ENCODE measurements at regions not wholly inside any gene's neighbourhood (a gene's known extent, or its start where the extent isn't known, plus 50 kb on each side); places are given as distances from the start of the nearest gene placed in this dataset.

DNA sequence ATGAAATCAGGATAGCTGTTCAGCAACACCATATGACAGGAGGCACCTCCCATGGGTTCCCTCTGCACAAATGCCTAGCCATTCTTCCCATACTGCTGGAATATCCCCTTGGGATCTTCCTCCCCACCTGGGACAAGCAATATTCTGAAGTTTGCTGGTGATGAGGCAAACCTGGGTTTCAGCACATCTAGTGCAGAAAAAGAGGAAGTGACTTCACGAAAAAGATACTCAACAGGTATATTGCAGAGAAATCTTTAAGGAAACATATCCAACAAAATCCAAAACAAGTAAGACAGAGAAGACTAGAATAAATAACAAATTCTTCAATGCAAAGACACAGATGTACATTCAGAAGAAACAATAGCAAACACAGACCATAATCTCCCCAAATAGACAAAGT lies 1497.0 kb downstream of the PCDH9 start:
- no peaks in the 10 kb centered on the region for H3K9me2 ChIP-seq (replicated peaks; ENCODE audit: low read depth, low read length)
- no peak for TF ChIP-seq EZH2phosphoT487 (IDR thresholded peaks at IDR 0.05; ENCODE audit: borderline replicate concordance)
- TF ChIP-seq, protein P1, sequence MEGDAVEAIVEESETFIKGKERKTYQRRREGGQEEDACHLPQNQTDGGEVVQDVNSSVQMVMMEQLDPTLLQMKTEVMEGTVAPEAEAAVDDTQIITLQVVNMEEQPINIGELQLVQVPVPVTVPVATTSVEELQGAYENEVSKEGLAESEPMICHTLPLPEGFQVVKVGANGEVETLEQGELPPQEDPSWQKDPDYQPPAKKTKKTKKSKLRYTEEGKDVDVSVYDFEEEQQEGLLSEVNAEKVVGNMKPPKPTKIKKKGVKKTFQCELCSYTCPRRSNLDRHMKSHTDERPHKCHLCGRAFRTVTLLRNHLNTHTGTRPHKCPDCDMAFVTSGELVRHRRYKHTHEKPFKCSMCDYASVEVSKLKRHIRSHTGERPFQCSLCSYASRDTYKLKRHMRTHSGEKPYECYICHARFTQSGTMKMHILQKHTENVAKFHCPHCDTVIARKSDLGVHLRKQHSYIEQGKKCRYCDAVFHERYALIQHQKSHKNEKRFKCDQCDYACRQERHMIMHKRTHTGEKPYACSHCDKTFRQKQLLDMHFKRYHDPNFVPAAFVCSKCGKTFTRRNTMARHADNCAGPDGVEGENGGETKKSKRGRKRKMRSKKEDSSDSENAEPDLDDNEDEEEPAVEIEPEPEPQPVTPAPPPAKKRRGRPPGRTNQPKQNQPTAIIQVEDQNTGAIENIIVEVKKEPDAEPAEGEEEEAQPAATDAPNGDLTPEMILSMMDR (conservative IDR thresholded peaks at IDR 0.05; ENCODE audit: low read length) = no peak
- H3K9ac ChIP-seq (ENCODE audit: low read depth, low read length, poor library complexity, severe bottlenecking) = no peak overlapping the region
- H2AFZ ChIP-seq (ENCODE audit: low read length) = no peak overlapping the region
- H3K4me1 ChIP-seq (ENCODE audit: insufficient read depth, low read length, poor library complexity, severe bottlenecking) = no peaks in the 10 kb centered on the region
- H3F3A ChIP-seq (ENCODE audit: low read depth) = no peaks in the 10 kb centered on the region
- H3K79me2 ChIP-seq (ENCODE audit: insufficient read depth, low read length) = no peaks in the 10 kb centered on the region
- no peak overlapping the region for H3K4me2 ChIP-seq (ENCODE audit: low read depth, low read length, poor library complexity, severe bottlenecking)
- no peaks in the 10 kb centered on the region for H3K36me3 ChIP-seq (ENCODE audit: insufficient read depth, low read length)
- H3K9me3 ChIP-seq (ENCODE audit: insufficient read depth, low read depth, low read length) = no peaks in the 10 kb centered on the region
- no peak overlapping the region for H3K4me3 ChIP-seq (ENCODE audit: low read length, poor library complexity, severe bottlenecking)
- no peaks in the 10 kb centered on the region for H3K27me3 ChIP-seq (ENCODE audit: insufficient read depth, low read length, poor library complexity, severe bottlenecking)
- H4K20me1 ChIP-seq (ENCODE audit: insufficient read depth, low read length, poor library complexity, severe bottlenecking) = no peaks in the 10 kb centered on the region

DNA sequence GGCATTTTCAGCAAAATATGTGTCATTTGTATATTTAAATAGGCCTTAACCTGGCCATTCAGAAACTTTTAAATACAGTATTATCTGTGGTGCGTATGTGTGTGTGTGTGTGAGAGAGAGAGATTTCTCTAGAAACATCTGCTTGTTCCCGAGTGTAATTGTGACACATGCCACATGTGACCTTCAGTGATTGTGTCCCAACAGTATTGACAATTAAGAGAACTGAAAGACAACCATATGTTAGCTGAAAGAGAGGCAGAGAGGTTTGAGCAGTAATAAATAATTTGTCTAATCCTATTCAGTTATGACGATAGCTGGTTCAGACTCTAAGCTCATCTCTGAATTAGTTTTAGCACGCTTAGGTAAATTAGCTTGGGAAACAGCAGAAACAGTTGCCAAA lies 1503.1 kb downstream of the PCDH9 start:
- Histone ChIP-seq H3K4me1 (ENCODE audit: insufficient read depth, low read length, poor library complexity, severe bottlenecking) (no peaks in the 10 kb centered on the region), H3K9me2 (replicated peaks; ENCODE audit: low read depth, low read length) (no peaks in the 10 kb centered on the region), H3K4me2 (ENCODE audit: low read depth, low read length, poor library complexity, severe bottlenecking) (no peak overlapping the region), H2AFZ (ENCODE audit: low read length) (no peak overlapping the region), H3K9me3 (ENCODE audit: insufficient read depth, low read depth, low read length) (no peaks in the 10 kb centered on the region), H3F3A (ENCODE audit: low read depth) (no peaks in the 10 kb centered on the region), H3K36me3 (ENCODE audit: insufficient read depth, low read length) (no peaks in the 10 kb centered on the region), H3K27me3 (ENCODE audit: insufficient read depth, low read length, poor library complexity, severe bottlenecking) (no peaks in the 10 kb centered on the region), H3K9ac (ENCODE audit: low read depth, low read length, poor library complexity, severe bottlenecking) (no peak overlapping the region), H3K4me3 (ENCODE audit: low read length, poor library complexity, severe bottlenecking) (no peak overlapping the region), H3K79me2 (ENCODE audit: insufficient read depth, low read length) (no peaks in the 10 kb centered on the region), H4K20me1 (ENCODE audit: insufficient read depth, low read length, poor library complexity, severe bottlenecking) (no peaks in the 10 kb centered on the region)
- TF ChIP-seq, protein P1 (conservative IDR thresholded peaks at IDR 0.05; ENCODE audit: low read length) = no peak
- TF ChIP-seq EZH2phosphoT487 (IDR thresholded peaks at IDR 0.05; ENCODE audit: borderline replicate concordance) = no peak

DNA sequence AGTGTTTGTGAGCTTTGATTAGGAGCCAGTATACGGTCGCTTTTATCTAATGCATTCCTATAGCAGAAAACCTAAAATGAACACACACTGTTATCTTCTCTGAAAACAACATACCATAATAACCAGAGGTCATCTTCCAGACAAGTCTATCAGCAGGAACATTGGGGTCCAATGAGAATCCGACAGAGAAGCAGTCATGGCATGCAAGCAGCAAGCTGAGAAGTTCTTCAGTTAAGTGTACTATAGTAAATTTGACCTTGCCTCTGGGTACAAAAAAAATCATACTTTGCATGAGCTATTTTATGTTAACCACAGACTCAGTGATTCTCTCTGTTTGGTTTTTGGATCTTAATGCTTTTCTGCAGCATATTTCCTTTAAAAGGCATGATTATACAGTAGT lies 1505.1 kb downstream of the PCDH9 start:
- Histone ChIP-seq H3K27me3 (ENCODE audit: insufficient read depth, low read length, poor library complexity, severe bottlenecking) (no peaks in the 10 kb centered on the region), H3K9ac (ENCODE audit: low read depth, low read length, poor library complexity, severe bottlenecking) (no peak overlapping the region), H3F3A (ENCODE audit: low read depth) (no peaks in the 10 kb centered on the region), H3K9me3 (ENCODE audit: insufficient read depth, low read depth, low read length) (no peaks in the 10 kb centered on the region), H2AFZ (ENCODE audit: low read length) (no peak overlapping the region), H4K20me1 (ENCODE audit: insufficient read depth, low read length, poor library complexity, severe bottlenecking) (no peaks in the 10 kb centered on the region), H3K4me2 (ENCODE audit: low read depth, low read length, poor library complexity, severe bottlenecking) (no peak overlapping the region), H3K9me2 (replicated peaks; ENCODE audit: low read depth, low read length) (0 out of 2 replicates have a peak, but pooled peaks cover 3% of the 10 kb centered on the region), H3K4me1 (ENCODE audit: insufficient read depth, low read length, poor library complexity, severe bottlenecking) (no peaks in the 10 kb centered on the region), H3K79me2 (ENCODE audit: insufficient read depth, low read length) (no peaks in the 10 kb centered on the region), H3K36me3 (ENCODE audit: insufficient read depth, low read length) (no peaks in the 10 kb centered on the region), H3K4me3 (ENCODE audit: low read length, poor library complexity, severe bottlenecking) (no peak overlapping the region)
- no peak for TF ChIP-seq EZH2phosphoT487 (IDR thresholded peaks at IDR 0.05; ENCODE audit: borderline replicate concordance)
- TF ChIP-seq, protein P1 (conservative IDR thresholded peaks at IDR 0.05; ENCODE audit: low read length) = no peak

All from Loucy (cell line).